Mesothelial cell of epicardium (in vitro differentiated cells): ENCODE measurements at regions not wholly inside any gene's neighbourhood (a gene's known extent, or its start where the extent isn't known, plus 50 kb on each side); places are given as distances from the start of the nearest gene placed in this dataset.
A peak's percentile ranks its signal among the peaks of the same experiment; 100 is the strongest.

Experiments used
- DNase-seq, 2 experiments: peaks; one replicate each; pipeline ENCODE4 v3.0.0; 2021; ENCODE audit warnings: low spot score in 2 of 2; ENCODE audit not compliant: unreplicated experiment in 2 of 2
- H3K27ac Mint-ChIP-seq: 2 replicates; pipeline ENCODE4 v1.8.0; 2021; ENCODE audit warnings: mixed read lengths
- H3K27me3 Mint-ChIP-seq: 2 replicates; pipeline ENCODE4 v1.8.0; 2021; ENCODE audit warnings: low read depth, mixed read lengths
- H3K36me3 Mint-ChIP-seq: 2 replicates; pipeline ENCODE4 v1.8.0; 2021; ENCODE audit warnings: mixed read lengths
- H3K4me1 Mint-ChIP-seq: 2 replicates; pipeline ENCODE4 v1.8.0; 2021; ENCODE audit warnings: mixed read lengths
- H3K4me3 Mint-ChIP-seq: 2 replicates; pipeline ENCODE4 v1.8.0; 2021; ENCODE audit warnings: mild to moderate bottlenecking, moderate library complexity, mixed read lengths
- H3K9me3 Mint-ChIP-seq: 2 replicates; pipeline ENCODE4 v1.8.0; 2021; ENCODE audit warnings: mixed read lengths
- CTCF ChIP-seq: fragments of 200-600 bp; sonication (generic); IDR thresholded peaks from one replicate; pipeline ENCODE4 v1.5.0; 2021; ENCODE audit warnings: antibody characterized with exemption; ENCODE audit not compliant: unreplicated experiment

- H3K4me1 Mint-ChIP-seq = peaks cover 20% of the 10 kb centered on the region
- DNase-seq = no peak
Observed at GRCh38 chr10:10630782-10631181, 386.9 kb upstream of the CELF2 start.

GRCh38 chr10:10642189-10642588, 375.5 kb upstream of the CELF2 start:
- Mint-ChIP-seq H3K4me1 (peaks cover 12% of the 10 kb centered on the region), H3K27ac (no peak overlapping the region), H3K36me3 (no peaks in the 10 kb centered on the region), H3K4me3 (no peak overlapping the region), H3K27me3 (peaks cover 23% of the 10 kb centered on the region), H3K9me3 (no peaks in the 10 kb centered on the region)
- DNase-seq = no peak
- TF ChIP-seq CTCF = no peak

More at GRCh38 chr10:10630782-10631181, 386.9 kb upstream of the CELF2 start:
- Mint-ChIP-seq H3K27me3 (peaks cover 6% of the 10 kb centered on the region), H3K36me3 (no peaks in the 10 kb centered on the region), H3K27ac (no peak overlapping the region), H3K9me3 (no peaks in the 10 kb centered on the region), H3K4me3 (no peak overlapping the region)
- no peak for TF ChIP-seq CTCF

- no peak for TF ChIP-seq CTCF
- H3K27me3 Mint-ChIP-seq = peaks cover 20% of the 10 kb centered on the region
- DNase-seq = no peak
- peaks cover 12% of the 10 kb centered on the region for H3K4me1 Mint-ChIP-seq
- H3K4me3 Mint-ChIP-seq = no peak overlapping the region
- peak overlapping the region; percentile 32 for H3K27ac Mint-ChIP-seq
- H3K9me3 Mint-ChIP-seq = no peaks in the 10 kb centered on the region
- no peaks in the 10 kb centered on the region for H3K36me3 Mint-ChIP-seq
Observed at GRCh38 chr10:10642751-10643150, 374.9 kb upstream of the CELF2 start.

GRCh38 chr10:10644008-10644646, 373.5 kb upstream of the CELF2 start:
- Mint-ChIP-seq H3K4me3 (no peak overlapping the region), H3K9me3 (no peaks in the 10 kb centered on the region), H3K36me3 (no peaks in the 10 kb centered on the region), H3K27ac (no peak overlapping the region), H3K4me1 (peaks cover 12% of the 10 kb centered on the region), H3K27me3 (peaks cover 24% of the 10 kb centered on the region)
- DNase-seq = no peak
- TF ChIP-seq CTCF = no peak

- H3K4me1 Mint-ChIP-seq = peaks cover 12% of the 10 kb centered on the region
- TF ChIP-seq CTCF = no peak
- H3K4me3 Mint-ChIP-seq = no peak overlapping the region
- no peaks in the 10 kb centered on the region for H3K36me3 Mint-ChIP-seq
- H3K9me3 Mint-ChIP-seq = peaks cover 2% of the 10 kb centered on the region
- no peak overlapping the region for H3K27ac Mint-ChIP-seq
- DNase-seq = no peak
- peaks cover 24% of the 10 kb centered on the region for H3K27me3 Mint-ChIP-seq
Observed at GRCh38 chr10:10644676-10645385, 372.8 kb upstream of the CELF2 start.
